ENCODE measurements at regions not wholly inside any gene's neighbourhood (a gene's known extent, or its start where the extent isn't known, plus 50 kb on each side); places are given as distances from the start of the nearest gene placed in this dataset.
A peak's percentile ranks its signal among the peaks of the same experiment; 100 is the strongest.
"Not testable (repeated sequence)": the region's sequence is repeated elsewhere in the genome, so short reads cannot be mapped to it uniquely, and the experiment has no call there.

- no peak for DNase-seq
Measured at GRCh38 chr7:121560267-121560990, 164.3 kb upstream of the FAM3C start.

- no peak for DNase-seq
Measured at GRCh38 chr7:121558288-121558687, 162.2 kb upstream of the FAM3C start.

GRCh38 chr7:121557034-121557892 is 161.2 kb upstream of the FAM3C start:
- DNase-seq: no peak

- no peak for DNase-seq
Measured at GRCh38 chr7:121555558-121555957, 159.4 kb upstream of the FAM3C start.

GRCh38 chr7:121547544-121548092 is 151.5 kb upstream of the FAM3C start:
- DNase-seq: no peak

- no peak for DNase-seq
Measured at GRCh38 chr7:121546632-121547543, 150.8 kb upstream of the FAM3C start.

- DNase-seq: no peak
Measured at GRCh38 chr7:121545418-121545817, 149.3 kb upstream of the FAM3C start.

GRCh38 chr7:121544726-121545125 is 148.6 kb upstream of the FAM3C start:
- no peak for DNase-seq

GRCh38 chr7:121544238-121544637 is 148.1 kb upstream of the FAM3C start:
- no peak for DNase-seq

GRCh38 chr7:121541457-121541856 is 145.3 kb upstream of the FAM3C start:
- no peak for DNase-seq

- DNase-seq: no peak
Measured at GRCh38 chr7:121540138-121540537, 144.0 kb upstream of the FAM3C start.

GRCh38 chr7:121537031-121537430 is 140.9 kb upstream of the FAM3C start:
- DNase-seq: no peak

- no peak for DNase-seq
Measured at GRCh38 chr7:121531175-121532070, 135.3 kb upstream of the FAM3C start.

- DNase-seq: peak; percentile 36
Measured at GRCh38 chr7:121530227-121531174, 134.4 kb upstream of the FAM3C start.

GRCh38 chr7:121529003-121529402 is 132.9 kb upstream of the FAM3C start:
- DNase-seq: no peak

- not testable (repeated sequence) for DNase-seq
Measured at GRCh38 chr7:121526210-121526609, 130.1 kb upstream of the FAM3C start.

- no peak for DNase-seq
Measured at GRCh38 chr7:121525155-121525819, 129.2 kb upstream of the FAM3C start.

- no peak for DNase-seq
Measured at GRCh38 chr7:121521711-121522400, 125.7 kb upstream of the FAM3C start.

- no peak for DNase-seq
Measured at GRCh38 chr7:121520911-121521310, 124.8 kb upstream of the FAM3C start.

Data from CD4-positive, alpha-beta T cell treated with Interleukin-6 for 4 hours (primary cell).